Hepatocyte (in vitro differentiated cells): ENCODE measurements at regions not wholly inside any gene's neighbourhood (a gene's known extent, or its start where the extent isn't known, plus 50 kb on each side); places are given as distances from the start of the nearest gene placed in this dataset.

Experiments used
- CTCF ChIP-seq: fragments of 200-600 bp; sonication (generic); IDR thresholded peaks from 2 replicates; pipeline ENCODE4 v1.5.1; 2016; ENCODE audit warnings: antibody characterized with exemption, mild to moderate bottlenecking; ENCODE audit not compliant: poor library complexity
- EZH2 ChIP-seq: fragments of 200-600 bp; sonication (generic); IDR thresholded peaks from 2 replicates; pipeline ENCODE4 v1.6.1; 2016; ENCODE audit warnings: antibody characterized with exemption, mild to moderate bottlenecking, borderline replicate concordance

- TF ChIP-seq CTCF, result no peak
- TF ChIP-seq EZH2, result no peak
Measured at GRCh38 chr22:46088541-46089311, 61.6 kb upstream of the PPARA start.
